ENCODE measurements at regions not wholly inside any gene's neighbourhood (a gene's known extent, or its start where the extent isn't known, plus 50 kb on each side); places are given as distances from the start of the nearest gene placed in this dataset.
"Not testable (repeated sequence)": the region's sequence is repeated elsewhere in the genome, so short reads cannot be mapped to it uniquely, and the experiment has no call there.

GRCh38 chr13:76825430-76825829, 60.8 kb downstream of the KCTD12 start:
- Histone ChIP-seq H3K9ac (ENCODE audit: low read length in 3 of 3) (no peak overlapping the region), H3K27ac (ENCODE audit: low read depth in 2 of 2, low read length in 2 of 2) (no peak overlapping the region), H3K4me3 (ENCODE audit: low read length in 3 of 3) (no peak overlapping the region), H3K9me3 (ENCODE audit: control insufficient read depth in 2 of 3, insufficient read depth in 1 of 3, low read length in 3 of 3) (no peaks in the 10 kb centered on the region), H3K4me1 (ENCODE audit: control insufficient read depth in 2 of 3, insufficient read depth in 2 of 3, low read depth in 1 of 3, low read length in 3 of 3) (peaks cover 7 to 12% (median 11%) of the 10 kb centered on the region in 3 donors), H3K36me3 (ENCODE audit: control insufficient read depth in 2 of 3, insufficient read depth in 3 of 3, low read length in 3 of 3) (no peaks in the 10 kb centered on the region), H3K27me3 (ENCODE audit: control insufficient read depth, insufficient read depth, low read length) (no peaks in the 10 kb centered on the region)
- FAIRE-seq (no peak), DNase-seq (peak in 1 of 5 donors; percentile 53)
- intact Hi-C loops (cut with DNase I): no loop called here
- no peak for TF ChIP-seq CTCF (IDR thresholded peaks at IDR 0.05; ENCODE audit: borderline replicate concordance, extremely low read depth, insufficient read depth)

GRCh38 chr13:76823969-76824368, 62.2 kb downstream of the KCTD12 start:
- DNase-seq: no peak
- H3K27ac ChIP-seq (ENCODE audit: low read depth in 2 of 2, low read length in 2 of 2): no peak overlapping the region
- no peaks in the 10 kb centered on the region for H3K36me3 ChIP-seq (ENCODE audit: control insufficient read depth in 2 of 3, insufficient read depth in 3 of 3, low read length in 3 of 3)
- no peaks in the 10 kb centered on the region for H3K27me3 ChIP-seq (ENCODE audit: control insufficient read depth, insufficient read depth, low read length)
- H3K4me1 ChIP-seq (ENCODE audit: control insufficient read depth in 2 of 3, insufficient read depth in 2 of 3, low read depth in 1 of 3, low read length in 3 of 3): peaks cover 1 to 7% (median 3%) of the 10 kb centered on the region in 3 donors
- H3K4me3 ChIP-seq (ENCODE audit: low read length in 3 of 3): no peak overlapping the region
- no peak for TF ChIP-seq CTCF (IDR thresholded peaks at IDR 0.05; ENCODE audit: borderline replicate concordance, extremely low read depth, insufficient read depth)
- H3K9me3 ChIP-seq (ENCODE audit: control insufficient read depth in 2 of 3, insufficient read depth in 1 of 3, low read length in 3 of 3): no peaks in the 10 kb centered on the region
- no peak overlapping the region for H3K9ac ChIP-seq (ENCODE audit: low read length in 3 of 3)
- FAIRE-seq: no peak
- intact Hi-C loops (cut with DNase I): no loop called here

GRCh38 chr13:76822698-76823267, 63.4 kb downstream of the KCTD12 start:
- TF ChIP-seq CTCF (IDR thresholded peaks at IDR 0.05; ENCODE audit: borderline replicate concordance, extremely low read depth, insufficient read depth): peak; percentile 43
- H3K4me3 ChIP-seq (ENCODE audit: low read length in 3 of 3): no peak overlapping the region
- H3K9ac ChIP-seq (ENCODE audit: low read length in 3 of 3): no peak overlapping the region
- DNase-seq: peak in 1 of 5 donors; percentile 22
- no peaks in the 10 kb centered on the region for H3K4me1 ChIP-seq (ENCODE audit: control insufficient read depth in 2 of 3, insufficient read depth in 2 of 3, low read depth in 1 of 3, low read length in 3 of 3)
- intact Hi-C loops (cut with DNase I): no loop called here
- FAIRE-seq: no peak
- H3K36me3 ChIP-seq (ENCODE audit: control insufficient read depth in 2 of 3, insufficient read depth in 3 of 3, low read length in 3 of 3): no peaks in the 10 kb centered on the region
- no peak overlapping the region for H3K27ac ChIP-seq (ENCODE audit: low read depth in 2 of 2, low read length in 2 of 2)
- H3K27me3 ChIP-seq (ENCODE audit: control insufficient read depth, insufficient read depth, low read length): no peaks in the 10 kb centered on the region
- H3K9me3 ChIP-seq (ENCODE audit: control insufficient read depth in 2 of 3, insufficient read depth in 1 of 3, low read length in 3 of 3): no peaks in the 10 kb centered on the region

- DNase-seq; H3K27me3 ChIP-seq (ENCODE audit: control insufficient read depth, insufficient read depth, low read length); FAIRE-seq; H3K4me3 ChIP-seq (ENCODE audit: low read length in 3 of 3); H3K9ac ChIP-seq (ENCODE audit: low read length in 3 of 3); H3K4me1 ChIP-seq (ENCODE audit: control insufficient read depth in 2 of 3, insufficient read depth in 2 of 3, low read depth in 1 of 3, low read length in 3 of 3); intact Hi-C loops (cut with DNase I); H3K9me3 ChIP-seq (ENCODE audit: control insufficient read depth in 2 of 3, insufficient read depth in 1 of 3, low read length in 3 of 3); H3K36me3 ChIP-seq (ENCODE audit: control insufficient read depth in 2 of 3, insufficient read depth in 3 of 3, low read length in 3 of 3); H3K27ac ChIP-seq (ENCODE audit: low read depth in 2 of 2, low read length in 2 of 2): not testable (repeated sequence)
Observed at GRCh38 chr13:76821222-76821621, 65.0 kb downstream of the KCTD12 start.

Measured in kidney (tissue), 13 donors.